Nephron progenitor cell (in vitro differentiated cells): ENCODE measurements at regions not wholly inside any gene's neighbourhood (a gene's known extent, or its start where the extent isn't known, plus 50 kb on each side); places are given as distances from the start of the nearest gene placed in this dataset.
A peak's percentile ranks its signal among the peaks of the same experiment; 100 is the strongest.
"Not testable (repeated sequence)": the region's sequence is repeated elsewhere in the genome, so short reads cannot be mapped to it uniquely, and the experiment has no call there.

ENCODE experiments used
- DNase-seq: peaks from one replicate; pipeline ENCODE4 v3.0.0; 2021
- H3K27ac Mint-ChIP-seq: 2 replicates; pipeline ENCODE4 v1.8.0; 2021; ENCODE audit warnings: mild to moderate bottlenecking, moderate library complexity, mixed read lengths
- H3K27me3 Mint-ChIP-seq: 2 replicates; pipeline ENCODE4 v1.8.0; 2021; ENCODE audit warnings: mild to moderate bottlenecking, low read depth, mixed read lengths; ENCODE audit not compliant: poor library complexity
- H3K36me3 Mint-ChIP-seq: 2 replicates; pipeline ENCODE4 v1.8.0; 2021; ENCODE audit warnings: low read depth, mixed read lengths
- H3K4me1 Mint-ChIP-seq: 2 replicates; pipeline ENCODE4 v1.8.0; 2021; ENCODE audit warnings: mixed read lengths
- H3K4me3 Mint-ChIP-seq: 2 replicates; pipeline ENCODE4 v1.8.0; 2021; ENCODE audit warnings: mild to moderate bottlenecking, moderate library complexity, mixed read lengths
- H3K9me3 Mint-ChIP-seq: 2 replicates; pipeline ENCODE4 v1.8.0; 2021; ENCODE audit warnings: mild to moderate bottlenecking, moderate library complexity, mixed read lengths
- CTCF ChIP-seq: fragments of 200-600 bp; sonication (generic); IDR thresholded peaks from 2 replicates; pipeline ENCODE4 v1.5.0; 2021; ENCODE audit warnings: antibody characterized with exemption

DNA sequence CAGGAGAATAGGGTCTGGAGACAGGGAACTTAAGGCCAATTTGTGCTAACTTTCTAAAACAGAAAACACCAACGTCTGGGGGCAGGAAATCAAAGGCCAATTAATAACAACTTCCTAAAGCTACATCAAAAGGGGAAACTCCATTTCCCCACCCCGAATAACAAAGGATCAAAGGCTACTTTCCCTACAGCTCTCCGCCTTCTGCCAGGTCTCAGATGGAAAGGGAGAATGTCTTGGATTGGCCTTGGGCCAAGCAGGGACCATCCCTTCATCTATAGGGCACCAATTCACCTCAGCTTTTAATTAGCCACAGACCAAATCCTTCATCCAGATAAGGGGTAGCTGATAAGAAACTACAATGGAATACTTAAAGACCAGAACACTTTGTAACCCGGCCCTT, 116.9 kb upstream of the ZKSCAN2 start:
- Mint-ChIP-seq H3K27me3 (no peaks in the 10 kb centered on the region), H3K36me3 (peaks cover 7% of the 10 kb centered on the region), H3K27ac (no peak overlapping the region), H3K4me1 (no peaks in the 10 kb centered on the region), H3K9me3 (no peaks in the 10 kb centered on the region), H3K4me3 (no peak overlapping the region)
- TF ChIP-seq CTCF, result no peak
- DNase-seq, result no peak

DNA sequence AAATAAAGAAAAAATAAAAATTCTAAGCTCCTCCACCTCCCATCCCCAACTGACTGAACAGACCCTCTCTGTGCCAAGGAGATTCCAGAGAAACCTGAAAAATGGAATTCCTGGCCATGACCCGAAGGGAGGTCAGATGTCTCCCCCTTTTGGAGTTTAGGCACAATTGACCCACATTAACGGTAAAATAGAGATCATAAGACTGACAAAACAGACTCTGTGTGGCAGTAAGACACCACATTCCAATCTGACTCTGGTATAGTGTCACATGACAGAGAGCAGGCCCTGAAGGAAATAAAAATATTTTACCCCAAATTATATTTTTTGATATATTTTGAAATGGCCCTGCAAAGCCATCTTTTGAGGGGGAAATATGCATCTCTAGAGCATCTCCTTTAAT, 115.1 kb upstream of the ZKSCAN2 start:
- Mint-ChIP-seq H3K9me3 (peaks cover 4% of the 10 kb centered on the region), H3K4me3 (no peak overlapping the region), H3K27ac (no peak overlapping the region), H3K4me1 (no peaks in the 10 kb centered on the region), H3K36me3 (peaks cover 4% of the 10 kb centered on the region), H3K27me3 (no peaks in the 10 kb centered on the region)
- DNase-seq, result no peak
- TF ChIP-seq CTCF, result no peak

DNA sequence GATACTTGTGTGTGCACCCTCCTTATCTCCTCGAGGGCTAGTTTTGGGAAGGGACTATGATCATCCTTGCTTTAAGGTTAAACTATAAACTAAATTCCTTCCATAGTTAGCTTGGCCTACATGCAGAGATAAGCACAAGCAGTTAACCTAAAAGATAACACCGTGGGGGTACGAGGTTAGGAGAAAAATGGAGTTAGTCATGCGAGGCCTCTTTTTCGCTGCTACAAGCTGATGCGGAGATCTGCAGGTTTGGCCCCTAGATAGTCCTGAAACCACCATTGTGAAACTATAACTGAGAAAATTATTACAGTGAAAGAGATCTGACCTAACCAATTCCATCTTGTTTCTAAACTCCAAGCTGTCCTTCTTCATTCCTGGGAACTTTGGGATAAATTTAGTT, 113.7 kb upstream of the ZKSCAN2 start:
- H3K27ac Mint-ChIP-seq, result no peak overlapping the region
- peaks cover 4% of the 10 kb centered on the region for H3K9me3 Mint-ChIP-seq
- H3K27me3 Mint-ChIP-seq, result no peaks in the 10 kb centered on the region
- H3K4me1 Mint-ChIP-seq, result no peaks in the 10 kb centered on the region
- H3K36me3 Mint-ChIP-seq, result peaks cover 4% of the 10 kb centered on the region
- TF ChIP-seq CTCF, result no peak
- H3K4me3 Mint-ChIP-seq, result no peak overlapping the region
- no peak for DNase-seq

DNA sequence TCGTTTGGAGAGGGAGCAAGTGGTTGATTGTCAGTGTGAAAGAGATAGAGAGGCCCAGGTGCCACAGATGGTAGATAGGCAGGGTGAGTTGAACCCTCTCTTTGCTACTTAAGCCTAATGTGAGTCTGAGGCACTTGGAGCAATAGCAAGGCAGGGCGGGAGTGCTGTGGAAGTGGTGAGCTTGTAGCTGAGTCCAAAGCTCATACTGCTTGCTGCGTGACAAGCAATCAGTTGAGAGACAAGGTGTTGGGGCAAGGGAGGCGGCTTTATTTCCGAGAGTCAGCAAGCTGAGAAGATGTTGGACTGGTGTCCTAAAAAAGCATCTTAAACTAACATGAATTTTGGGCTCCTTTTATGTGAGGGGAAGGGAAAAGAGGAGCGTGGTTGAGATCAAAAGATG, 112.9 kb upstream of the ZKSCAN2 start:
- no peak for TF ChIP-seq CTCF
- Mint-ChIP-seq H3K27me3 (no peaks in the 10 kb centered on the region), H3K4me1 (no peaks in the 10 kb centered on the region)

GRCh38 chr16:25367773-25368524, 110.3 kb upstream of the ZKSCAN2 start:
- TF ChIP-seq CTCF, result no peak
- H3K4me1 Mint-ChIP-seq, result no peaks in the 10 kb centered on the region
- no peak overlapping the region for H3K27ac Mint-ChIP-seq
- DNase-seq, result no peak
- H3K4me3 Mint-ChIP-seq, result no peak overlapping the region
- no peaks in the 10 kb centered on the region for H3K27me3 Mint-ChIP-seq
- H3K36me3 Mint-ChIP-seq, result peaks cover 4% of the 10 kb centered on the region
- peaks cover 4% of the 10 kb centered on the region for H3K9me3 Mint-ChIP-seq

More for the DNA sequence above, 112.9 kb upstream of the ZKSCAN2 start:
- no peak overlapping the region for H3K4me3 Mint-ChIP-seq
- no peak for DNase-seq
- H3K27ac Mint-ChIP-seq, result no peak overlapping the region
- peaks cover 4% of the 10 kb centered on the region for H3K9me3 Mint-ChIP-seq
- peaks cover 4% of the 10 kb centered on the region for H3K36me3 Mint-ChIP-seq

GRCh38 chr16:25366078-25366477, 108.4 kb upstream of the ZKSCAN2 start:
- no peak overlapping the region for H3K4me3 Mint-ChIP-seq
- H3K4me1 Mint-ChIP-seq, result no peaks in the 10 kb centered on the region
- H3K9me3 Mint-ChIP-seq, result peaks cover 4% of the 10 kb centered on the region
- DNase-seq, result no peak
- no peaks in the 10 kb centered on the region for H3K36me3 Mint-ChIP-seq
- TF ChIP-seq CTCF, result no peak
- no peaks in the 10 kb centered on the region for H3K27me3 Mint-ChIP-seq
- H3K27ac Mint-ChIP-seq, result peak overlapping the region; percentile 89

DNA sequence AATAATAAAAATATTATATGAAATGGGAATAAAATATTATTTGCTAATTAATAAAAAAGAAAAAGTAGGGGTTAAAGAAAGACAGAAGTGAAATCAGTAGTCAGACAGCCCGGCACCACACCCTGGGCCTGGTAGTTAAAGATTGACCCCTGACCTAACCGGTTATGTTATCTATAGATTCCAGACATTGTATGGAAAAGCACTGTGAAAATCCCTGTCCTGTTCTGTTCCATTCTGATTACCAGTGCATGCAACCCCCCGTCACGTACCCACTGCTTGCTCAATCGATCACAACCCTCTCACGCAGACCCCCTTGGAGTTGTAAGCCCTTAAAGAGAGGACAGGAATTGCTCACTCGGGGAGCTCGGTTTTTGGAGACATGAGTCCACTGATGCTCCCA, 101.9 kb upstream of the ZKSCAN2 start:
- H3K4me1 Mint-ChIP-seq, H3K36me3 Mint-ChIP-seq, H3K27me3 Mint-ChIP-seq, DNase-seq, H3K27ac Mint-ChIP-seq, H3K4me3 Mint-ChIP-seq, H3K9me3 Mint-ChIP-seq: not testable (repeated sequence)
